ENCODE measurements at regions not wholly inside any gene's neighbourhood (a gene's known extent, or its start where the extent isn't known, plus 50 kb on each side); places are given as distances from the start of the nearest gene placed in this dataset.

- Histone ChIP-seq H3K36me3 (ENCODE audit: control insufficient read depth, insufficient read depth, low read length) (no peaks in the 10 kb centered on the region), H3K27me3 (ENCODE audit: control insufficient read depth, insufficient read depth, low read length) (no peaks in the 10 kb centered on the region), H3K4me3 (ENCODE audit: low read depth, low read length) (no peak overlapping the region)
- no peak for DNase-seq (ENCODE audit: low read depth)
- TF ChIP-seq, protein P1, sequence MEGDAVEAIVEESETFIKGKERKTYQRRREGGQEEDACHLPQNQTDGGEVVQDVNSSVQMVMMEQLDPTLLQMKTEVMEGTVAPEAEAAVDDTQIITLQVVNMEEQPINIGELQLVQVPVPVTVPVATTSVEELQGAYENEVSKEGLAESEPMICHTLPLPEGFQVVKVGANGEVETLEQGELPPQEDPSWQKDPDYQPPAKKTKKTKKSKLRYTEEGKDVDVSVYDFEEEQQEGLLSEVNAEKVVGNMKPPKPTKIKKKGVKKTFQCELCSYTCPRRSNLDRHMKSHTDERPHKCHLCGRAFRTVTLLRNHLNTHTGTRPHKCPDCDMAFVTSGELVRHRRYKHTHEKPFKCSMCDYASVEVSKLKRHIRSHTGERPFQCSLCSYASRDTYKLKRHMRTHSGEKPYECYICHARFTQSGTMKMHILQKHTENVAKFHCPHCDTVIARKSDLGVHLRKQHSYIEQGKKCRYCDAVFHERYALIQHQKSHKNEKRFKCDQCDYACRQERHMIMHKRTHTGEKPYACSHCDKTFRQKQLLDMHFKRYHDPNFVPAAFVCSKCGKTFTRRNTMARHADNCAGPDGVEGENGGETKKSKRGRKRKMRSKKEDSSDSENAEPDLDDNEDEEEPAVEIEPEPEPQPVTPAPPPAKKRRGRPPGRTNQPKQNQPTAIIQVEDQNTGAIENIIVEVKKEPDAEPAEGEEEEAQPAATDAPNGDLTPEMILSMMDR (IDR thresholded peaks at IDR 0.05; ENCODE audit: insufficient read depth, low read length, poor library complexity, severe bottlenecking): peak; percentile 32
These were observed 127.2 kb upstream of the SP4 start for GRCh38 chr7:21300692-21301091.

- H3K4me3 ChIP-seq (ENCODE audit: low read depth, low read length): no peak overlapping the region
- no peak for DNase-seq (ENCODE audit: low read depth)
- TF ChIP-seq, protein P1 (IDR thresholded peaks at IDR 0.05; ENCODE audit: insufficient read depth, low read length, poor library complexity, severe bottlenecking): no peak
These were observed 123.0 kb upstream of the SP4 start for GRCh38 chr7:21304808-21305375.

GRCh38 chr7:21305455-21306235, 122.2 kb upstream of the SP4 start:
- H3K27me3 ChIP-seq (ENCODE audit: control insufficient read depth, insufficient read depth, low read length): no peaks in the 10 kb centered on the region
- no peak for DNase-seq (ENCODE audit: low read depth)
- TF ChIP-seq, protein P1 (IDR thresholded peaks at IDR 0.05; ENCODE audit: insufficient read depth, low read length, poor library complexity, severe bottlenecking): no peak
- no peak overlapping the region for H3K4me3 ChIP-seq (ENCODE audit: low read depth, low read length)
- H3K36me3 ChIP-seq (ENCODE audit: control insufficient read depth, insufficient read depth, low read length): no peaks in the 10 kb centered on the region

More at GRCh38 chr7:21304808-21305375, 123.0 kb upstream of the SP4 start:
- Histone ChIP-seq H3K36me3 (ENCODE audit: control insufficient read depth, insufficient read depth, low read length) (no peaks in the 10 kb centered on the region), H3K27me3 (ENCODE audit: control insufficient read depth, insufficient read depth, low read length) (no peaks in the 10 kb centered on the region)

GRCh38 chr7:21314954-21315353, 112.9 kb upstream of the SP4 start:
- no peaks in the 10 kb centered on the region for H3K27me3 ChIP-seq (ENCODE audit: control insufficient read depth, insufficient read depth, low read length)
- H3K36me3 ChIP-seq (ENCODE audit: control insufficient read depth, insufficient read depth, low read length): no peaks in the 10 kb centered on the region
- H3K4me3 ChIP-seq (ENCODE audit: low read depth, low read length): no peak overlapping the region
- DNase-seq (ENCODE audit: low read depth): no peak
- TF ChIP-seq, protein P1 (IDR thresholded peaks at IDR 0.05; ENCODE audit: insufficient read depth, low read length, poor library complexity, severe bottlenecking): no peak

DNA sequence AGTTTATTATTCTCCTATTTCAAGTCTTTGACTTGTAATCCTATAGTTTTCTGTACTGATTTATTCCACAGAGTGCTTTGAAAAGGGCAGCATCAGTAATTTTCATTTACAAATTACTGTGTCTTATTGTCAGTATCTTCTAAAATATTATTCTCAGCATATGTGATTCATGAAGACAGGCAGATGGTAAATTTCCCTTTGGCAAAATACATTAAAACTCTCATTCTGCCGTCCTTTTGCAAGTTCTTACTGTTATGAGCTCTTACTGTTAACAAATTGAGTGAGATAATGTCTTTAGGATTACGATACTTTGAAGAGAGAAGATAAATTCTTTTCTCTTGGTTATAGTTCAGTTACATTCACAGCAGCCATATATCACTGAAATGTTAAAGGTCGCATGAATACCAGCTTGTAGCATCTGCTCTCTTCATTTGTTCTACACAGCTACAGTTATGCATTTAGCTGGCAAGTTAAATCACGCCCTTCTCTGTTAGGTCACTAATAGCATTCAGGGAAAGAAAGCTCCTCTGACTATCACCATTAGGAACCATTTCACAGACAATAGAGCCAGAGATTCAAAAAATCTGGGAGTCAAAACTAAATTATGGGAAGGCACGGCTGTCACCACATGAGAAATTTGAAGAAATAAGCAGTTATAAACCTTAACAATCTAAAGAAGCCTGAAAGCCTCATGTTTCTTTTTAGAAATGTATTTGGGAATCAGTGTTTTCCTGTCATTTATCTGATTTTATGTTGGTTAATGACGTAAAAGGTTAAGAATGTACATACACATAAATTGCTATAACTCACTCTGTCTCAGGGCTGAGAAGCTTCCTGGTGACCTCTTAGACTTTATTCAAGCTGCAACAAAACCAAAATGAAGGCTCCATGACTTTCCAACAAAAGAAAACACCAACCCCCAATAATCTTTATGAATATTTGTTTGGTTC, 109.6 kb upstream of the SP4 start:
- no peak for DNase-seq (ENCODE audit: low read depth)
- no peak overlapping the region for H3K4me3 ChIP-seq (ENCODE audit: low read depth, low read length)
- TF ChIP-seq, protein P1 (IDR thresholded peaks at IDR 0.05; ENCODE audit: insufficient read depth, low read length, poor library complexity, severe bottlenecking): no peak

More for the DNA sequence above, 109.6 kb upstream of the SP4 start:
- no peaks in the 10 kb centered on the region for H3K27me3 ChIP-seq (ENCODE audit: control insufficient read depth, insufficient read depth, low read length)
- no peaks in the 10 kb centered on the region for H3K36me3 ChIP-seq (ENCODE audit: control insufficient read depth, insufficient read depth, low read length)
